ENCODE measurements at regions not wholly inside any gene's neighbourhood (a gene's known extent, or its start where the extent isn't known, plus 50 kb on each side); places are given as distances from the start of the nearest gene placed in this dataset.

GRCh38 chr3:66142079-66142478 is 78.7 kb upstream of the SLC25A26 start:
- no peak for TF ChIP-seq CTCF (IDR thresholded peaks at IDR 0.05; ENCODE audit: control insufficient read depth, extremely low read depth, insufficient read depth)
- DNase-seq (ENCODE audit: low read depth) = no peak
- no peak overlapping the region for H3K4me3 ChIP-seq (ENCODE audit: low read depth, low read length)

GRCh38 chr3:66140743-66141372 is 79.9 kb upstream of the SLC25A26 start:
- H3K4me3 ChIP-seq (ENCODE audit: low read depth, low read length) = no peak overlapping the region
- no peak for TF ChIP-seq CTCF (IDR thresholded peaks at IDR 0.05; ENCODE audit: control insufficient read depth, extremely low read depth, insufficient read depth)
- DNase-seq (ENCODE audit: low read depth) = no peak

GRCh38 chr3:66140106-66140505 is 80.7 kb upstream of the SLC25A26 start:
- H3K4me3 ChIP-seq (ENCODE audit: low read depth, low read length) = no peak overlapping the region
- no peak for DNase-seq (ENCODE audit: low read depth)
- no peak for TF ChIP-seq CTCF (IDR thresholded peaks at IDR 0.05; ENCODE audit: control insufficient read depth, extremely low read depth, insufficient read depth)

- H3K4me3 ChIP-seq (ENCODE audit: low read depth, low read length) = no peak overlapping the region
- no peak for TF ChIP-seq CTCF (IDR thresholded peaks at IDR 0.05; ENCODE audit: control insufficient read depth, extremely low read depth, insufficient read depth)
- DNase-seq (ENCODE audit: low read depth) = no peak
Measured at GRCh38 chr3:66139415-66139814, 81.4 kb upstream of the SLC25A26 start.

- no peak overlapping the region for H3K4me3 ChIP-seq (ENCODE audit: low read depth, low read length)
- DNase-seq (ENCODE audit: low read depth) = peak; percentile 38
- TF ChIP-seq CTCF (IDR thresholded peaks at IDR 0.05; ENCODE audit: control insufficient read depth, extremely low read depth, insufficient read depth) = peak; percentile 95
Measured at GRCh38 chr3:66138336-66139313, 82.2 kb upstream of the SLC25A26 start.

GRCh38 chr3:66136597-66136996 is 84.2 kb upstream of the SLC25A26 start:
- TF ChIP-seq CTCF (IDR thresholded peaks at IDR 0.05; ENCODE audit: control insufficient read depth, extremely low read depth, insufficient read depth) = no peak
- H3K4me3 ChIP-seq (ENCODE audit: low read depth, low read length) = no peak overlapping the region
- no peak for DNase-seq (ENCODE audit: low read depth)
